DOHH2 (cell line): ENCODE measurements at regions not wholly inside any gene's neighbourhood (a gene's known extent, or its start where the extent isn't known, plus 50 kb on each side); places are given as distances from the start of the nearest gene placed in this dataset.
"Not testable (repeated sequence)": the region's sequence is repeated elsewhere in the genome, so short reads cannot be mapped to it uniquely, and the experiment has no call there.

Experiments used
- H3F3A ChIP-seq: fragments of 200-600 bp; sonication (generic), shearing (Covaris generic); 2 replicates; pipeline ENCODE4 v1.6.0; 2016; ENCODE audit warnings: antibody characterized with exemption, mild to moderate bottlenecking; ENCODE audit not compliant: control insufficient read depth, insufficient read depth
- H3K27ac ChIP-seq: fragments of 200-600 bp; sonication (generic); 2 replicates; pipeline ENCODE4 v1.5.1; 2014; ENCODE audit warnings: low read depth, mild to moderate bottlenecking, low read length, moderate library complexity
- H3K27me3 ChIP-seq: fragments of 200-600 bp; sonication (generic); 2 replicates; pipeline ENCODE4 v1.6.1; 2014; ENCODE audit warnings: mild to moderate bottlenecking, low read length, mixed read lengths; ENCODE audit not compliant: control insufficient read depth
- H3K36me3 ChIP-seq: fragments of 200-600 bp; sonication (generic); 2 replicates; pipeline ENCODE4 v1.6.1; 2014; ENCODE audit warnings: mild to moderate bottlenecking, low read length, moderate library complexity, mixed read lengths; ENCODE audit not compliant: control insufficient read depth
- H3K4me1 ChIP-seq: fragments of 200-600 bp; sonication (generic); 2 replicates; pipeline ENCODE4 v1.6.1; 2014; ENCODE audit warnings: mild to moderate bottlenecking, low read length, mixed read lengths; ENCODE audit not compliant: control insufficient read depth
- H3K4me2 ChIP-seq: fragments of 200-600 bp; sonication (generic); 2 replicates; pipeline ENCODE4 v1.6.0; 2014; ENCODE audit warnings: mild to moderate bottlenecking, low read length, moderate library complexity
- H3K4me3 ChIP-seq: fragments of 200-600 bp; sonication (generic); 2 replicates; pipeline ENCODE4 v1.5.1; 2014; ENCODE audit warnings: mild to moderate bottlenecking, low read length, mixed read lengths
- H3K79me2 ChIP-seq: fragments of 200-600 bp; sonication (generic); 2 replicates; pipeline ENCODE4 v1.6.1; 2014; ENCODE audit warnings: mild to moderate bottlenecking, low read length, mixed read lengths; ENCODE audit not compliant: control insufficient read depth
- H3K9me2 ChIP-seq: fragments of 200-600 bp; sonication (generic); replicated peaks from 2 replicates; pipeline ENCODE4 v1.6.1; 2014; ENCODE audit warnings: mild to moderate bottlenecking, low read length, mixed read lengths; ENCODE audit not compliant: control insufficient read depth
- H3K9me3 ChIP-seq: fragments of 200-600 bp; sonication (generic); 2 replicates; pipeline ENCODE4 v1.6.1; 2014; ENCODE audit warnings: antibody characterized with exemption, low read length, mixed read lengths; ENCODE audit not compliant: control insufficient read depth, insufficient read depth
- H4K20me1 ChIP-seq: fragments of 200-600 bp; sonication (generic); 2 replicates; pipeline ENCODE4 v1.6.0; 2014; ENCODE audit warnings: low read depth, mild to moderate bottlenecking, antibody characterized with exemption, low read length, moderate library complexity; ENCODE audit not compliant: control insufficient read depth, insufficient read depth
- CTCF ChIP-seq: fragments of 200-600 bp; sonication (generic); IDR thresholded peaks from one replicate; pipeline ENCODE4 v1.5.1; 2014; ENCODE audit warnings: antibody characterized with exemption, mild to moderate bottlenecking, low read depth, low read length; ENCODE audit not compliant: poor library complexity, severe bottlenecking
- EZH2phosphoT487 ChIP-seq: fragments of 200-600 bp; sonication (generic); IDR thresholded peaks from 2 replicates; pipeline ENCODE4 v1.6.1; 2017; ENCODE audit warnings: borderline replicate concordance, mild to moderate bottlenecking, antibody characterized with exemption, low read length, moderate library complexity, mixed read lengths

GRCh38 chr1:209109001-209109785 is 474.3 kb upstream of the CAMK1G start:
- no peaks in the 10 kb centered on the region for H3K79me2 ChIP-seq
- no peaks in the 10 kb centered on the region for H4K20me1 ChIP-seq
- H3K4me1 ChIP-seq = no peaks in the 10 kb centered on the region
- H3K4me3 ChIP-seq = no peak overlapping the region
- no peaks in the 10 kb centered on the region for H3K27me3 ChIP-seq
- H3K9me2 ChIP-seq = no peaks in the 10 kb centered on the region
- no peak for TF ChIP-seq CTCF
- TF ChIP-seq EZH2phosphoT487 = no peak
- no peak overlapping the region for H3K27ac ChIP-seq
- H3K36me3 ChIP-seq = no peaks in the 10 kb centered on the region
- H3K4me2 ChIP-seq = no peak overlapping the region
- no peaks in the 10 kb centered on the region for H3K9me3 ChIP-seq
- H3F3A ChIP-seq = no peaks in the 10 kb centered on the region

- no peak for TF ChIP-seq CTCF
- TF ChIP-seq EZH2phosphoT487 = no peak
- Histone ChIP-seq H3K4me1 (no peaks in the 10 kb centered on the region), H4K20me1 (no peaks in the 10 kb centered on the region), H3K27me3 (no peaks in the 10 kb centered on the region), H3K36me3 (no peaks in the 10 kb centered on the region), H3K4me3 (no peak overlapping the region), H3K9me2 (no peaks in the 10 kb centered on the region), H3K4me2 (no peak overlapping the region), H3K9me3 (no peaks in the 10 kb centered on the region), H3K79me2 (no peaks in the 10 kb centered on the region), H3F3A (no peaks in the 10 kb centered on the region), H3K27ac (no peak overlapping the region)
Observed at GRCh38 chr1:209113521-209113920, 470.0 kb upstream of the CAMK1G start.

- Histone ChIP-seq H4K20me1 (no peaks in the 10 kb centered on the region), H3K4me1 (no peaks in the 10 kb centered on the region), H3F3A (no peaks in the 10 kb centered on the region), H3K4me2 (no peak overlapping the region), H3K27me3 (no peaks in the 10 kb centered on the region), H3K9me2 (no peaks in the 10 kb centered on the region), H3K27ac (no peak overlapping the region), H3K9me3 (no peaks in the 10 kb centered on the region), H3K4me3 (no peak overlapping the region), H3K36me3 (no peaks in the 10 kb centered on the region), H3K79me2 (no peaks in the 10 kb centered on the region)
- TF ChIP-seq EZH2phosphoT487 = no peak
Observed at GRCh38 chr1:209116705-209117104, 466.8 kb upstream of the CAMK1G start.

GRCh38 chr1:209123601-209124000 is 459.9 kb upstream of the CAMK1G start:
- no peak overlapping the region for H3K4me3 ChIP-seq
- TF ChIP-seq CTCF (no peak), EZH2phosphoT487 (no peak)
- no peaks in the 10 kb centered on the region for H3K4me1 ChIP-seq
- no peaks in the 10 kb centered on the region for H4K20me1 ChIP-seq
- no peaks in the 10 kb centered on the region for H3K27me3 ChIP-seq
- H3K79me2 ChIP-seq = no peaks in the 10 kb centered on the region
- no peaks in the 10 kb centered on the region for H3K36me3 ChIP-seq
- no peaks in the 10 kb centered on the region for H3K9me3 ChIP-seq
- H3F3A ChIP-seq = no peaks in the 10 kb centered on the region
- H3K4me2 ChIP-seq = no peak overlapping the region
- H3K9me2 ChIP-seq = no peaks in the 10 kb centered on the region
- no peak overlapping the region for H3K27ac ChIP-seq

- not testable (repeated sequence) for H3K36me3 ChIP-seq, H3K27me3 ChIP-seq, H3K9me2 ChIP-seq, H3F3A ChIP-seq, H3K9me3 ChIP-seq, H3K4me2 ChIP-seq, H3K27ac ChIP-seq, H3K4me1 ChIP-seq, H3K79me2 ChIP-seq, H4K20me1 ChIP-seq, H3K4me3 ChIP-seq
Observed at GRCh38 chr1:209129091-209129490, 454.4 kb upstream of the CAMK1G start.
